Adrenal gland (tissue), 5 donors: ENCODE measurements at regions not wholly inside any gene's neighbourhood (a gene's known extent, or its start where the extent isn't known, plus 50 kb on each side); places are given as distances from the start of the nearest gene placed in this dataset.

Source experiments
- CTCF ChIP-seq, 6 experiments: fragments of 450-650 bp in 4 of 6; fragments of 200-600 bp in 2 of 6; sonication (generic) in 1 of 6; IDR thresholded peaks; 1 replicate in 5 of 6; 2 replicates in 1 of 6; pipeline versions ENCODE4 v1.5.1 to v1.8.0; 2016 to 2021; ENCODE audit warnings: antibody characterized with exemption in 6 of 6, mild to moderate bottlenecking in 2 of 6, moderate library complexity in 1 of 6
- POLR2A ChIP-seq, 2 donors: fragments of 450-650 bp; IDR thresholded peaks; one replicate each; pipeline ENCODE4 v1.6.1; 2017; ENCODE audit warnings: antibody characterized with exemption in 2 of 2, mild to moderate bottlenecking in 2 of 2, moderate library complexity in 1 of 2
- donor health status: DM: no; HTN: no; CAD: no.

GRCh38 chr10:108090476-108091215 lies 926.1 kb upstream of the SORCS1 start:
- TF ChIP-seq CTCF (IDR thresholded peaks at IDR 0.05) (no peak), POLR2A (IDR thresholded peaks at IDR 0.05) (no peak)
